H7 (cell line): ENCODE measurements at regions not wholly inside any gene's neighbourhood (a gene's known extent, or its start where the extent isn't known, plus 50 kb on each side); places are given as distances from the start of the nearest gene placed in this dataset.

Experiments
- DNase-seq: peaks from one replicate; pipeline ENCODE4 v3.0.0; 2012
- H3K27me3 ChIP-seq: 2 replicates; pipeline ENCODE4 v1.6.0; 2011; ENCODE audit warnings: mild to moderate bottlenecking, low read length; ENCODE audit not compliant: control insufficient read depth, insufficient read depth
- H3K36me3 ChIP-seq: replicated peaks from 2 replicates; pipeline ENCODE4 v1.5.1; 2011; ENCODE audit warnings: low read length; ENCODE audit not compliant: control insufficient read depth, insufficient read depth
- H3K4me3 ChIP-seq: 2 replicates; pipeline ENCODE4 v1.5.1; 2011; ENCODE audit warnings: low read depth, mild to moderate bottlenecking, control low read depth, low read length, moderate library complexity; ENCODE audit not compliant: insufficient read depth

- H3K4me3 ChIP-seq: no peak overlapping the region
- no peaks in the 10 kb centered on the region for H3K36me3 ChIP-seq
- no peaks in the 10 kb centered on the region for H3K27me3 ChIP-seq
- DNase-seq: peak; percentile 63
These were observed 66.0 kb upstream of the HDAC4 start for GRCh38 chr2:239466755-239467271.

- no peaks in the 10 kb centered on the region for H3K27me3 ChIP-seq
- DNase-seq: no peak
- no peaks in the 10 kb centered on the region for H3K36me3 ChIP-seq
- H3K4me3 ChIP-seq: no peak overlapping the region
These were observed 65.4 kb upstream of the HDAC4 start for GRCh38 chr2:239466061-239466754.

- H3K36me3 ChIP-seq: no peaks in the 10 kb centered on the region
- no peaks in the 10 kb centered on the region for H3K27me3 ChIP-seq
- DNase-seq: no peak
- no peak overlapping the region for H3K4me3 ChIP-seq
These were observed 64.5 kb upstream of the HDAC4 start for GRCh38 chr2:239465017-239466001.

GRCh38 chr2:239464166-239465016 lies 63.6 kb upstream of the HDAC4 start:
- no peak for DNase-seq
- H3K36me3 ChIP-seq: no peaks in the 10 kb centered on the region
- H3K27me3 ChIP-seq: no peaks in the 10 kb centered on the region
- no peak overlapping the region for H3K4me3 ChIP-seq

- H3K4me3 ChIP-seq: no peak overlapping the region
- no peak for DNase-seq
- H3K36me3 ChIP-seq: no peaks in the 10 kb centered on the region
These were observed 62.8 kb upstream of the HDAC4 start for GRCh38 chr2:239463541-239464165.

GRCh38 chr2:239462671-239463506 lies 62.1 kb upstream of the HDAC4 start:
- Histone ChIP-seq H3K4me3 (no peak overlapping the region), H3K27me3 (no peaks in the 10 kb centered on the region), H3K36me3 (no peaks in the 10 kb centered on the region)
- no peak for DNase-seq

More at GRCh38 chr2:239463541-239464165, 62.8 kb upstream of the HDAC4 start:
- H3K27me3 ChIP-seq: no peaks in the 10 kb centered on the region

GRCh38 chr2:239462191-239462515 lies 61.3 kb upstream of the HDAC4 start:
- Histone ChIP-seq H3K27me3 (no peaks in the 10 kb centered on the region), H3K4me3 (no peak overlapping the region), H3K36me3 (no peaks in the 10 kb centered on the region)
- DNase-seq: no peak

GRCh38 chr2:239461291-239462190 lies 60.7 kb upstream of the HDAC4 start:
- no peak overlapping the region for H3K4me3 ChIP-seq
- no peaks in the 10 kb centered on the region for H3K36me3 ChIP-seq
- no peak for DNase-seq
- H3K27me3 ChIP-seq: no peaks in the 10 kb centered on the region

- Histone ChIP-seq H3K4me3 (no peak overlapping the region), H3K27me3 (no peaks in the 10 kb centered on the region), H3K36me3 (no peaks in the 10 kb centered on the region)
- no peak for DNase-seq
These were observed 60.0 kb upstream of the HDAC4 start for GRCh38 chr2:239460780-239461179.

- Histone ChIP-seq H3K27me3 (no peaks in the 10 kb centered on the region), H3K4me3 (no peak overlapping the region), H3K36me3 (no peaks in the 10 kb centered on the region)
- DNase-seq: no peak
These were observed 58.8 kb upstream of the HDAC4 start for GRCh38 chr2:239459606-239460005.

- Histone ChIP-seq H3K27me3 (no peaks in the 10 kb centered on the region), H3K36me3 (no peaks in the 10 kb centered on the region), H3K4me3 (no peak overlapping the region)
- peak; percentile 13 for DNase-seq
These were observed 58.2 kb upstream of the HDAC4 start for GRCh38 chr2:239459056-239459455.

- DNase-seq: peak; percentile 24
- Histone ChIP-seq H3K27me3 (no peaks in the 10 kb centered on the region), H3K4me3 (no peak overlapping the region), H3K36me3 (no peaks in the 10 kb centered on the region)
These were observed 57.0 kb upstream of the HDAC4 start for GRCh38 chr2:239457586-239458445.
